ENCODE measurements at regions not wholly inside any gene's neighbourhood (a gene's known extent, or its start where the extent isn't known, plus 50 kb on each side); places are given as distances from the start of the nearest gene placed in this dataset.

DNA sequence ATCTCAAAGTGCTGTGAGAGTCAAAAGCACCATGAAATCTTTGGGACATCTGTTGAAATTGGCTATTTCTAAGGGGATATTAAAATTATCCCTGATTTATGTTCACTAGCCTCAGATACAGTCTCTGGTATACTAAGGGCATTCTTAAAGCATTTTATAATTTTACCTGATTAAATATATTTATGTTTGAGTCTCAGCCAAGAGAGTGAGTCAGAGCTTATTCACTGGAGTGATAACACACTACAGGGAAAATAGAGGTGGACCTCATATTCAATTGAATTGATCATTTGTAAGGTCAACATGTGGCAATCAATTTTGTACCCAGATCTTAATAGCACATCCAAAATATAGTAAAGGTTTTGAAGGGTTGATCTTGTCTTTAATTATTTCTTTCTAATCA lies 733.6 kb downstream of the EPHA3 start:
- no peak overlapping the region for H3K27ac Mint-ChIP-seq (ENCODE audit: unreplicated experiment)
- peaks cover 30% of the 10 kb centered on the region for H3K27me3 Mint-ChIP-seq (ENCODE audit: unreplicated experiment)
- H3K4me1 Mint-ChIP-seq (ENCODE audit: unreplicated experiment), result no peaks in the 10 kb centered on the region
- TF ChIP-seq, protein P1, sequence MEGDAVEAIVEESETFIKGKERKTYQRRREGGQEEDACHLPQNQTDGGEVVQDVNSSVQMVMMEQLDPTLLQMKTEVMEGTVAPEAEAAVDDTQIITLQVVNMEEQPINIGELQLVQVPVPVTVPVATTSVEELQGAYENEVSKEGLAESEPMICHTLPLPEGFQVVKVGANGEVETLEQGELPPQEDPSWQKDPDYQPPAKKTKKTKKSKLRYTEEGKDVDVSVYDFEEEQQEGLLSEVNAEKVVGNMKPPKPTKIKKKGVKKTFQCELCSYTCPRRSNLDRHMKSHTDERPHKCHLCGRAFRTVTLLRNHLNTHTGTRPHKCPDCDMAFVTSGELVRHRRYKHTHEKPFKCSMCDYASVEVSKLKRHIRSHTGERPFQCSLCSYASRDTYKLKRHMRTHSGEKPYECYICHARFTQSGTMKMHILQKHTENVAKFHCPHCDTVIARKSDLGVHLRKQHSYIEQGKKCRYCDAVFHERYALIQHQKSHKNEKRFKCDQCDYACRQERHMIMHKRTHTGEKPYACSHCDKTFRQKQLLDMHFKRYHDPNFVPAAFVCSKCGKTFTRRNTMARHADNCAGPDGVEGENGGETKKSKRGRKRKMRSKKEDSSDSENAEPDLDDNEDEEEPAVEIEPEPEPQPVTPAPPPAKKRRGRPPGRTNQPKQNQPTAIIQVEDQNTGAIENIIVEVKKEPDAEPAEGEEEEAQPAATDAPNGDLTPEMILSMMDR (IDR thresholded peaks at IDR 0.05), result no peak
- H3K9me3 Mint-ChIP-seq (ENCODE audit: unreplicated experiment), result no peaks in the 10 kb centered on the region
- H3K4me3 Mint-ChIP-seq (ENCODE audit: unreplicated experiment), result no peak overlapping the region
- no peak for DNase-seq (ENCODE audit: extremely low spot score, unreplicated experiment)
- H3K36me3 Mint-ChIP-seq (ENCODE audit: unreplicated experiment), result no peaks in the 10 kb centered on the region

DNA sequence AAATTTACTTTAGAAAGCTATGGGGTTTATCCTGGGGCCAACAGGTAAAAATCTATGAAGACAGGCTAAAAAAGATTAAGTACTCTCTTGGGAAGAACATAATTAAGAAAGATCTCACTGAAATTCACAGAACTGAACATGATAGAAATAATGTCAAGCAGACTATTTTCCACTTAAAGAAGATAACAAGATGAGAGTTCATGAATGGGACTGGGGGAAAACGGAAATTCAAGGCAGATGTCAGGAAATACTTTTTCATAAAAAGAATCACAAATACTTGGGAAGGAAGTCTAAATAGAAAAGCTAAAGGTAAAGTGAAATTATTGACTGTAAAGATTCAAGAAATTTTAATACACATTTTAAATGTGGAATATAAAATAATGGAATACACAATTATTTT lies 737.6 kb downstream of the EPHA3 start:
- no peak for DNase-seq (ENCODE audit: extremely low spot score, unreplicated experiment)
- no peaks in the 10 kb centered on the region for H3K9me3 Mint-ChIP-seq (ENCODE audit: unreplicated experiment)
- no peak overlapping the region for H3K4me3 Mint-ChIP-seq (ENCODE audit: unreplicated experiment)
- TF ChIP-seq, protein P1 (IDR thresholded peaks at IDR 0.05), result no peak
- H3K27me3 Mint-ChIP-seq (ENCODE audit: unreplicated experiment), result peaks cover 30% of the 10 kb centered on the region
- H3K4me1 Mint-ChIP-seq (ENCODE audit: unreplicated experiment), result no peaks in the 10 kb centered on the region
- H3K36me3 Mint-ChIP-seq (ENCODE audit: unreplicated experiment), result no peaks in the 10 kb centered on the region
- H3K27ac Mint-ChIP-seq (ENCODE audit: unreplicated experiment), result no peak overlapping the region

DNA sequence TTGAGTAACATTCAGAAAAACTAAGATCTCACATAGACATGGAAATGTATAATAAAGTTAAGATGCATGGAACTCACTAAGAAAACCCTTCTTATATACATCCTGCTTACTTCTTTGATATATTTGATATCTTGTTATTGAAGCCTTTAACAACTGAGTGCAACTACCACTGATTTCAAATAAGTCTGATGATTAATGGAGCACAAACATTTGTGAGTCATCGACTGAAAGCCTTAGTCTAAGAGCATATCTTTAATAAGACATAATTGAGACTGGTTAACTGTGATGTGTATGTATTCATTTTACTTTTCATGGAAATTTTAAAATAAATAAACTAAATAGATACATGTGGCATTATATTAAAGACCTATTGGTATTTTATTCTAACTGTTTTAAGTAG lies 740.5 kb downstream of the EPHA3 start:
- no peaks in the 10 kb centered on the region for H3K36me3 Mint-ChIP-seq (ENCODE audit: unreplicated experiment)
- TF ChIP-seq, protein P1 (IDR thresholded peaks at IDR 0.05), result no peak
- no peaks in the 10 kb centered on the region for H3K9me3 Mint-ChIP-seq (ENCODE audit: unreplicated experiment)
- DNase-seq (ENCODE audit: extremely low spot score, unreplicated experiment), result no peak
- H3K27me3 Mint-ChIP-seq (ENCODE audit: unreplicated experiment), result peaks cover 15% of the 10 kb centered on the region
- H3K4me3 Mint-ChIP-seq (ENCODE audit: unreplicated experiment), result no peak overlapping the region
- no peak overlapping the region for H3K27ac Mint-ChIP-seq (ENCODE audit: unreplicated experiment)
- H3K4me1 Mint-ChIP-seq (ENCODE audit: unreplicated experiment), result peaks cover 5% of the 10 kb centered on the region

DNA sequence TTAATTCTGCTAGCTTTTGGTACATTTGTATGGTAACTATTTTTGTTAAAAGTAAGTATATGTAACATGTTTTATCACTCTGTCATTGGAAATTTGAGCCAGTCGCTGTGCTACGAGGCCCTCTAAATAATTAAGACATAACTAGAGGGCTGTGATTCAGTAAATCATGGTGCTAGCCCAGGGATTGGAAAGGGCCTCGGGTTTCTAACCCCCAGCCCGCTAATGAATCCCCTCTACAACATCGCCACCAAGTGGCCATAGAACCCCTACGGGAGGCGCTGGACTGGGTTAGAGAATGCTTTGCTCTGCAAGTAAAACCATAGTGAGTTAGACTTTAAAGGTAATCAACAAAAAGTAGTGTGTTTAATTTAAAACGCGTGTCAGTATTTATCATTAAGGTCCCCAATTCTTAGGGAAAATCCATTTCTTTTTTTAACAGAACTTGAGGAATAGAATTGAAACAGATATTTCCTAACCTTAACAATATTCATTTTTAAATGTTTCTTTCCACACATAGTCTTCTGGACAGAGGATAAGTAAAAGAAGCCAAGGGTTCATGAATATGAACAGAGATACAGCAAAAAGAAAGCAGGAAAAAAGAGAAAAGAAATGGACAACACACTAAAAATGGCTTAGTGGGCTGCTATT lies 744.7 kb downstream of the EPHA3 start:
- TF ChIP-seq, protein P1 (IDR thresholded peaks at IDR 0.05), result peak; percentile 66
- no peaks in the 10 kb centered on the region for H3K36me3 Mint-ChIP-seq (ENCODE audit: unreplicated experiment)
- peaks cover 6% of the 10 kb centered on the region for H3K27me3 Mint-ChIP-seq (ENCODE audit: unreplicated experiment)
- no peak for DNase-seq (ENCODE audit: extremely low spot score, unreplicated experiment)
- H3K4me3 Mint-ChIP-seq (ENCODE audit: unreplicated experiment), result no peak overlapping the region
- H3K9me3 Mint-ChIP-seq (ENCODE audit: unreplicated experiment), result no peaks in the 10 kb centered on the region
- H3K27ac Mint-ChIP-seq (ENCODE audit: unreplicated experiment), result no peak overlapping the region
- peaks cover 5% of the 10 kb centered on the region for H3K4me1 Mint-ChIP-seq (ENCODE audit: unreplicated experiment)

DNA sequence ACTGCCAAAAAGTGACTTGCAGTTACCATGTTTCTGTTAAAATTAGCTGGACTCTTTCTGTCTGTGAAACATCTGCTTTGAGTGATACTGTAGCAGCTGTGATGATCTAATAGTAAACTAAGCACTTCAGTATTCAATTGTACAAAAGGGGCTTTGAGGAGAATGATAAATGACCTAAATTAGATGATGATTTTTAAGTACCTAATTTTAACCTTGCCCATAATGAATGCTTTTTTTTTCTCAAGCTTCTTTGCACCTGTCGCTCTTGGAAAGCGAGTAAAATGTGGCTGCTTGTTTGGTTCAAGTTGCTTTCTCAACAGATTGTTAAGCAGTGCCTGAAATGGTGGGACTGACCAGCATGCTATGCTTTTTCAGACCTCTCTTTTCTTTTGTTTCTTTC lies 752.3 kb downstream of the EPHA3 start:
- H3K27me3 Mint-ChIP-seq (ENCODE audit: unreplicated experiment), result peaks cover 17% of the 10 kb centered on the region
- H3K36me3 Mint-ChIP-seq (ENCODE audit: unreplicated experiment), result no peaks in the 10 kb centered on the region
- H3K4me3 Mint-ChIP-seq (ENCODE audit: unreplicated experiment), result no peak overlapping the region

More for the DNA sequence above, 752.3 kb downstream of the EPHA3 start:
- Mint-ChIP-seq H3K27ac (ENCODE audit: unreplicated experiment) (no peak overlapping the region), H3K9me3 (ENCODE audit: unreplicated experiment) (no peaks in the 10 kb centered on the region), H3K4me1 (ENCODE audit: unreplicated experiment) (no peaks in the 10 kb centered on the region)
- DNase-seq (ENCODE audit: extremely low spot score, unreplicated experiment), result no peak
- TF ChIP-seq, protein P1 (IDR thresholded peaks at IDR 0.05), result no peak
